ENCODE measurements at regions not wholly inside any gene's neighbourhood (a gene's known extent, or its start where the extent isn't known, plus 50 kb on each side); places are given as distances from the start of the nearest gene placed in this dataset.

DNA sequence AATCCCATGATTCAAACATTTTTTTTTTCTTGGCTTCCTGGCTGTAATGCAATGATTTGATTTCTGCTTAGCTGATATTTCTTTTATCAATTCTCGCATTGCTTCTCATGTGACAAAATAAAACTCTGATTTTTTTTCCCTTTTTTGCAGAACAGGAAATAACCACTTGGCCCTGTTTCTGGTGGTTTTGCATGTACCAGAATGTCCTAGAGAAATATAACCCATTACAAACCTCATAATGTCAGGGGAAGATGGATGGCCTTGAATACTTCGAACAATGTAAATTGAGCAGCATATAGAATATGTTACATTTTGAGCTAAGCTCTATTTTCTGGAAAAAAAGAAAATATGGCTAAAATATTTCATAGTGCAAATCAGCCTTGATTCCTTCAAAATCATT is 275.6 kb downstream of the RAP2B start:
- FAIRE-seq (no peak), DNase-seq (ENCODE audit: insufficient read length) (no peak)
- TF ChIP-seq POLR2A (IDR thresholded peaks at IDR 0.05; ENCODE audit: low read depth, low read length) (no peak), TAF1 (IDR thresholded peaks at IDR 0.05; ENCODE audit: borderline replicate concordance, low read depth, low read length) (no peak), POLR2AphosphoS5 (IDR thresholded peaks at IDR 0.05; ENCODE audit: low read depth, low read length) (no peak)

GRCh38 chr3:153438271-153438670 is 276.2 kb downstream of the RAP2B start:
- no peak for FAIRE-seq
- TF ChIP-seq TAF1 (IDR thresholded peaks at IDR 0.05; ENCODE audit: borderline replicate concordance, low read depth, low read length) (no peak), POLR2A (IDR thresholded peaks at IDR 0.05; ENCODE audit: low read depth, low read length) (no peak), POLR2AphosphoS5 (IDR thresholded peaks at IDR 0.05; ENCODE audit: low read depth, low read length) (no peak)
- DNase-seq (ENCODE audit: insufficient read length): no peak

DNA sequence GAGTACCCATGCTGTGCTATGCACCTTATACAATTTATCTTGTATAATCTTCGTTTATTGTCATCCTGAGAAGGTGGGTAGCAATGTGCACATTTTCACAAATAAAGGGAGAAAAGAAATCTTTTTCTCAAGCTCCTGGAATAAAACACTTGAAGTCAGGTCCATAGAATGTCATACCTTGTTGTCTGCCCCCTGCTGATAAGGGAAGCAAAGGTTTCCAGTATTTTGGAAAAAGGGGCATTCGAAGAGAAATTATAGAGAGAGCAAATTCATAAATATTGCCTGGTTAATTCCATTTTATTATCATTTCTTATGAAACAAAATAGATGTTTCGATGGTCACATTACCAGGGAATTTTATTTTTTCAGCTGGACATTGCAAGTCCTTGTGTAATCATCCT is 277.8 kb downstream of the RAP2B start:
- TF ChIP-seq POLR2A (IDR thresholded peaks at IDR 0.05; ENCODE audit: low read depth, low read length) (no peak), POLR2AphosphoS5 (IDR thresholded peaks at IDR 0.05; ENCODE audit: low read depth, low read length) (no peak), TAF1 (IDR thresholded peaks at IDR 0.05; ENCODE audit: borderline replicate concordance, low read depth, low read length) (no peak)
- DNase-seq (ENCODE audit: insufficient read length): no peak
- no peak for FAIRE-seq

DNA sequence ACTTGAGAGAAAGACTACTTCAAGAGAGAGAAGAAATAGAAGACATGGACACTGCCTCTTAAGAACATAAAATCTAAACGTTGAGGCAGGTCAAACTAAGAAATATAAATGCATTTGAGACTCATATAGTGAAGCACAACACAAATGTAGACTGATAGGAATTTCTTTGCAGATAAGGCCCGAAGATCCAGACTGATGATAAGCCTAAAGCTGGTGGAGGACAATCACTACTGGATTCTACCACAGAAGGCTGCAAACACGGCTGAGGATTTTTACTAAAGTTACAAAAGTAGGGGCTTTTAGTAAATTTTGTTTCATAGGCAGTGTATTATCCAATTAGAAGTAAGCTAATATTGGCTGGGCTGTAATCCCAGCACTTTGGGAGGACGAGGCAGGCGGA is 278.3 kb downstream of the RAP2B start:
- DNase-seq (ENCODE audit: insufficient read length) (no peak), FAIRE-seq (no peak)
- TF ChIP-seq TAF1 (IDR thresholded peaks at IDR 0.05; ENCODE audit: borderline replicate concordance, low read depth, low read length): no peak

- DNase-seq (ENCODE audit: insufficient read length): no peak
- FAIRE-seq: no peak
- no peak for TF ChIP-seq POLR2A (IDR thresholded peaks at IDR 0.05; ENCODE audit: low read depth, low read length)
- no peak for TF ChIP-seq POLR2AphosphoS5 (IDR thresholded peaks at IDR 0.05; ENCODE audit: low read depth, low read length)
- no peak for TF ChIP-seq TAF1 (IDR thresholded peaks at IDR 0.05; ENCODE audit: borderline replicate concordance, low read depth, low read length)
Measured at GRCh38 chr3:153442386-153442785, 280.4 kb downstream of the RAP2B start.

DNA sequence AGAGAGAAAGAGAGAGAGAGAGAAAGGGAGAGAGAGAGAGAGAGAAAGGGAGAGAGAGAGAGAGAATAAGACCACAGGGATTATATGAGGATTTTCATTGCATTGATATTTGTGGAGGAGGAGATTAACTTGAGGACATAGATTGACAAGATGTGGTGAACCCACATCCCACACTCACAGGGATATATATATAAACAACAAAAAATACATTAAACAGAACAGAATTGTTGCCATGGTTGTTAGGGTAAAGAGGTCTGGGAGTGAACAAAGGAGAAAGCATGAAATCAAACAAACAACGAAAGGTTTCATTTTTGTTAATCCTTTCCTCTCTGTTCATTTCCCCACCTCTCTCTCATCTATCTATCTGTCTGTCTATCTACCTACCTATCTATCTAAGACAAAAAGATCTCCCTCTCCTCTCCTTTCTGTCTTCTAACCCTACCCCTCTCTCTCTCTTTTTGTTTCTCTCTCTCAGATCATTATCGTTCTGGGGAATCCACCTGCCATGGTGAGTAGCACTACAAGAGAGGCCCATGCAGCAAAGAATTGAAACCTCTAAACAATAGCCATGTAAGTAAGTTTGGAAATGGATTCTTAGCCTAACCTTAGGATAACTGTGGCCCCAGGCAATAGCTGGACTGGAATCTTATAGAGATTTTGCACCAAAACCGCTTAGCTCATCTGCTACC is 280.9 kb downstream of the RAP2B start:
- no peak for FAIRE-seq
- TF ChIP-seq TAF1 (IDR thresholded peaks at IDR 0.05; ENCODE audit: borderline replicate concordance, low read depth, low read length) (no peak), POLR2AphosphoS5 (IDR thresholded peaks at IDR 0.05; ENCODE audit: low read depth, low read length) (no peak), POLR2A (IDR thresholded peaks at IDR 0.05; ENCODE audit: low read depth, low read length) (no peak)
- DNase-seq (ENCODE audit: insufficient read length): no peak

- no peak for DNase-seq (ENCODE audit: insufficient read length)
- FAIRE-seq: no peak
Measured at GRCh38 chr3:153443961-153444360, 281.9 kb downstream of the RAP2B start.

DNA sequence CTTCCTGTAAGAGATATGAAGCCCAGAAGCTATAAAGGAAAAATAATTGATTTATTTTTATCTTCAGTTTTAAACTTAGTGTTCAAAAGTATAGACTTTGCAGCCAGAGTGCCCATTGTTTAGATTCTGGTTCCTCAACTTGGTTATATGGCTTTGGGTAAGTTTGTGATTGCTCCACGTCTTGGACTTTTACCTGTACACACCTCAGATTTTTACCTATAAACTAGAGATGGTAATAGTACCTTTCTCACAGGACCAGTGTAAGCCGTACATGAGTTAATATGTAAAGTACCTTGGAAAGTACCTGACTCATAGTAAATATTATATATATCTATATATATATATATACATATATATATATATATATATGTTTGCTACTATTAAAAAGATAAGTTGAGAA is 283.8 kb downstream of the RAP2B start:
- DNase-seq (ENCODE audit: insufficient read length): no peak
- no peak for TF ChIP-seq TAF1 (IDR thresholded peaks at IDR 0.05; ENCODE audit: borderline replicate concordance, low read depth, low read length)
- no peak for TF ChIP-seq POLR2AphosphoS5 (IDR thresholded peaks at IDR 0.05; ENCODE audit: low read depth, low read length)
- no peak for TF ChIP-seq POLR2A (IDR thresholded peaks at IDR 0.05; ENCODE audit: low read depth, low read length)
- FAIRE-seq: no peak

More at GRCh38 chr3:153443961-153444360, 281.9 kb downstream of the RAP2B start:
- TF ChIP-seq POLR2AphosphoS5 (IDR thresholded peaks at IDR 0.05; ENCODE audit: low read depth, low read length): no peak
- no peak for TF ChIP-seq TAF1 (IDR thresholded peaks at IDR 0.05; ENCODE audit: borderline replicate concordance, low read depth, low read length)
- TF ChIP-seq POLR2A (IDR thresholded peaks at IDR 0.05; ENCODE audit: low read depth, low read length): no peak

GRCh38 chr3:153448151-153448829 is 286.3 kb downstream of the RAP2B start:
- DNase-seq (ENCODE audit: insufficient read length) (no peak), FAIRE-seq (no peak)
- TF ChIP-seq POLR2A (IDR thresholded peaks at IDR 0.05; ENCODE audit: low read depth, low read length): no peak
- no peak for TF ChIP-seq TAF1 (IDR thresholded peaks at IDR 0.05; ENCODE audit: borderline replicate concordance, low read depth, low read length)
- TF ChIP-seq POLR2AphosphoS5 (IDR thresholded peaks at IDR 0.05; ENCODE audit: low read depth, low read length): no peak

- TF ChIP-seq POLR2A (IDR thresholded peaks at IDR 0.05; ENCODE audit: low read depth, low read length) (no peak), POLR2AphosphoS5 (IDR thresholded peaks at IDR 0.05; ENCODE audit: low read depth, low read length) (no peak), TAF1 (IDR thresholded peaks at IDR 0.05; ENCODE audit: borderline replicate concordance, low read depth, low read length) (no peak)
- DNase-seq (ENCODE audit: insufficient read length) (no peak), FAIRE-seq (no peak)
Measured at GRCh38 chr3:153456833-153457545, 295.0 kb downstream of the RAP2B start.

GRCh38 chr3:153458881-153459280 is 296.9 kb downstream of the RAP2B start:
- FAIRE-seq (peak; percentile 5), DNase-seq (ENCODE audit: insufficient read length) (no peak)
- no peak for TF ChIP-seq TAF1 (IDR thresholded peaks at IDR 0.05; ENCODE audit: borderline replicate concordance, low read depth, low read length)
- no peak for TF ChIP-seq POLR2AphosphoS5 (IDR thresholded peaks at IDR 0.05; ENCODE audit: low read depth, low read length)
- no peak for TF ChIP-seq POLR2A (IDR thresholded peaks at IDR 0.05; ENCODE audit: low read depth, low read length)

DNA sequence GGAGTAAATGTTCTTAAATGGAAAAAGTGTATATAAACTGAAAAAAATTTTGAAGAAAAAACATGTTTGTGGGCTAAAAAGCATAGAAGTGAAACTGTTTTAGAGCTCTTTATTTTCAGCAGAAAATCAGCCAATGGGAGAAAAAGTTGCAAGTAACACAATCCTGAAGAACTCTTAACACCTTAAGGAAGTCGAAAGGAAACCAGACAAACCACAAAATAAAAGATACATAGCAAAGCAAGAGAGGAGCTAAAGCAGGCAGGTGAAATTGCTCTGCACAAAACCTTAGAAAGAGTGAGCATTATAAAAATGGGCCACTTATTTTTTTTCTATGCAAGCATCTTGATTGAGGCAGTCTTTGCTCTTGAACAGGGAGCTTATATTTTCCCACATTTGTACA is 300.5 kb downstream of the RAP2B start:
- no peak for TF ChIP-seq POLR2A (IDR thresholded peaks at IDR 0.05; ENCODE audit: low read depth, low read length)
- TF ChIP-seq POLR2AphosphoS5 (IDR thresholded peaks at IDR 0.05; ENCODE audit: low read depth, low read length): no peak
- TF ChIP-seq TAF1 (IDR thresholded peaks at IDR 0.05; ENCODE audit: borderline replicate concordance, low read depth, low read length): no peak
- no peak for FAIRE-seq
- no peak for DNase-seq (ENCODE audit: insufficient read length)
